HepG2 (cell line): ENCODE measurements at regions not wholly inside any gene's neighbourhood (a gene's known extent, or its start where the extent isn't known, plus 50 kb on each side); places are given as distances from the start of the nearest gene placed in this dataset.

Experiments used
- ATAC-seq: fragments of 200-7000 bp; cut with Tn5 transposase; 3 replicates; pipeline ENCODE4 v1.9.1; 2020; ENCODE audit warnings: mild to moderate bottlenecking, moderate library complexity
- BruUV-seq: library from RNA; stranded (reverse); fragments of 400-500 nt; replicated peaks from 2 replicates; lab custom pipeline; 2021; lab: Mats Ljungman, UMichigan
- CTCF ChIA-PET: fragments of 300-600 bp; formaldehyde crosslinking; extraction: SDS; loops from one replicate; lab custom pipeline; 2021; ENCODE audit warnings: low total read pairs, inconsistent platforms, low intra/inter-chr PET ratio; lab: Yijun Ruan, JAX
- POLR2A ChIA-PET: fragments of 350-600 bp; sonication (Branson Sonifier 250); formaldehyde crosslinking; loops from one replicate; lab custom pipeline; 2020; ENCODE audit warnings: antibody characterized with exemption, inconsistent platforms; lab: Yijun Ruan, JAX
- DNase-seq: peaks from one replicate; pipeline ENCODE4 v3.0.0-alpha.2; 2015; ENCODE audit warnings: low spot score
- FAIRE-seq: peaks from 3 replicates; lab custom pipeline; 2011; peaks lifted over from hg19 to GRCh38; lab: Jason Lieb, UNC
- H2AFZ ChIP-seq: one replicate; pipeline ENCODE4 v1.6.1; 2011; ENCODE audit warnings: low read length, inconsistent platforms
- H3K27ac ChIP-seq: fragments of 300-600 bp; 3 replicates; pipeline ENCODE4 v1.8.0; 2011; ENCODE audit warnings: mixed run types, mild to moderate bottlenecking, mixed read lengths, low read length, inconsistent platforms; ENCODE audit not compliant: insufficient read depth; ENCODE audit errors: extremely low read length
- H3K27me3 ChIP-seq, 2 experiments: fragments of 200-600 bp in 1 of 2; 2 replicates in 1 of 2; 3 replicates in 1 of 2; pipeline versions ENCODE4 v1.6.0 to v1.8.0; 2011; ENCODE audit warnings: low read length in 2 of 2, mild to moderate bottlenecking in 2 of 2, moderate library complexity in 2 of 2, inconsistent platforms in 1 of 2; ENCODE audit not compliant: insufficient read depth in 2 of 2, control insufficient read depth in 1 of 2
- H3K36me3 ChIP-seq, 2 experiments: fragments of 200-600 bp in 1 of 2; replicated peaks in 1 of 2; 2 replicates in 1 of 2; 3 replicates in 1 of 2; pipeline versions ENCODE4 v1.5.1 to v1.8.0; 2011; ENCODE audit warnings: low read length in 2 of 2, inconsistent platforms in 1 of 2; ENCODE audit not compliant: insufficient read depth in 2 of 2, control insufficient read depth in 1 of 2
- H3K4me1 ChIP-seq: 2 replicates; pipeline ENCODE4 v1.5.1; 2012; ENCODE audit warnings: low read length, inconsistent platforms; ENCODE audit not compliant: insufficient read depth
- H3K4me2 ChIP-seq: 2 replicates; pipeline ENCODE4 v1.6.0; 2011; ENCODE audit warnings: low read depth, low read length, inconsistent platforms
- H3K4me3 ChIP-seq, 3 experiments: fragments of 200-600 bp in 1 of 3; sonication (generic), shearing (Covaris generic) in 1 of 3; replicated peaks in 1 of 3; 2 replicates each; pipeline ENCODE4 v1.5.1; 2011 to 2016; ENCODE audit warnings: low read length in 3 of 3, inconsistent platforms in 2 of 3, low read depth in 2 of 3, mild to moderate bottlenecking in 2 of 3, control low read depth in 1 of 3, mixed read lengths in 1 of 3; ENCODE audit not compliant: insufficient read depth in 1 of 3
- H3K79me2 ChIP-seq: one replicate; pipeline ENCODE4 v1.6.1; 2011; ENCODE audit warnings: low read length, inconsistent platforms; ENCODE audit not compliant: insufficient read depth
- H3K9ac ChIP-seq: 2 replicates; pipeline ENCODE4 v1.6.0; 2011; ENCODE audit warnings: mild to moderate bottlenecking, low read depth, low read length, inconsistent platforms; ENCODE audit not compliant: insufficient read depth
- H3K9me3 ChIP-seq: 2 replicates; pipeline ENCODE4 v1.5.1; 2012; ENCODE audit warnings: mild to moderate bottlenecking, low read length
- H4K20me1 ChIP-seq: 2 replicates; pipeline ENCODE4 v1.6.0; 2011; ENCODE audit warnings: inconsistent platforms, mild to moderate bottlenecking, low read length, moderate library complexity; ENCODE audit not compliant: insufficient read depth
- CEBPG ChIP-seq: IDR thresholded peaks from 2 replicates; pipeline ENCODE4 v1.6.1; 2016
- EP300 ChIP-seq, 3 experiments: sonication (generic) in 1 of 3; formaldehyde crosslinking in 1 of 3; IDR thresholded peaks; 2 replicates each; pipeline versions ENCODE4 v1.5.1 to v1.6.1; 2011 to 2020; ENCODE audit warnings: low read depth in 2 of 3, low read length in 2 of 3, borderline replicate concordance in 1 of 3, improper control_type of control experiment in 1 of 3, mild to moderate bottlenecking in 1 of 3, missing genetic modification reagents in 1 of 3, moderate library complexity in 1 of 3
- NR2C2 ChIP-seq: sonication (generic); formaldehyde crosslinking; IDR thresholded peaks from 2 replicates; pipeline ENCODE4 v1.4.0; 2020; ENCODE audit warnings: missing genetic modification reagents, mild to moderate bottlenecking, moderate library complexity, borderline replicate concordance
- NRL ChIP-seq: sonication (generic); formaldehyde crosslinking; IDR thresholded peaks from 2 replicates; pipeline ENCODE4 v1.5.0; 2020; ENCODE audit warnings: missing genetic modification reagents, mild to moderate bottlenecking, moderate library complexity, borderline replicate concordance
- RFX3 ChIP-seq: IDR thresholded peaks from 2 replicates; pipeline ENCODE4 v1.6.1; 2016; ENCODE audit warnings: missing biosample characterization, missing genetic modification reagents
- SCMH1 ChIP-seq: sonication (generic); formaldehyde crosslinking; IDR thresholded peaks from 2 replicates; pipeline ENCODE4 v1.9.0; 2021; ENCODE audit warnings: missing genetic modification reagents, mild to moderate bottlenecking, borderline replicate concordance
- SMAD9 ChIP-seq: sonication (generic); formaldehyde crosslinking; IDR thresholded peaks from 2 replicates; pipeline ENCODE4 v1.5.1; 2020; ENCODE audit warnings: mild to moderate bottlenecking, missing genetic modification reagents
- SRSF1 ChIP-seq: fragments of 200-400 bp; formaldehyde crosslinking; optimal IDR thresholded peaks from 2 replicates; pipeline ENCODE3; 2017; ENCODE audit warnings: mild to moderate bottlenecking, low read depth, low read length, moderate library complexity
- TAF15 ChIP-seq: fragments of 200-400 bp; formaldehyde crosslinking; IDR thresholded peaks from one replicate; pipeline ENCODE4 v1.6.1; 2018; ENCODE audit warnings: mild to moderate bottlenecking, low read depth, low read length; ENCODE audit not compliant: poor library complexity, severe bottlenecking
- ZBTB8A ChIP-seq: sonication (generic); formaldehyde crosslinking; IDR thresholded peaks from 2 replicates; pipeline ENCODE4 v1.4.0; 2020; ENCODE audit warnings: mild to moderate bottlenecking, low read depth, missing genetic modification reagents, borderline replicate concordance
- ZFP90 ChIP-seq: sonication (generic); formaldehyde crosslinking; IDR thresholded peaks from 2 replicates; pipeline ENCODE4 v1.8.0; 2022; ENCODE audit warnings: missing genetic modification reagents, mild to moderate bottlenecking, inconsistent platforms, borderline replicate concordance
- ZNF589 ChIP-seq: sonication (generic); formaldehyde crosslinking; conservative IDR thresholded peaks from 2 replicates; pipeline ENCODE4 v1.8.0; 2022; ENCODE audit warnings: mild to moderate bottlenecking, moderate library complexity, missing genetic modification reagents
- ZNF616 ChIP-seq: sonication (generic); formaldehyde crosslinking; IDR thresholded peaks from 2 replicates; pipeline ENCODE4 v1.5.0; 2020; ENCODE audit warnings: low read depth, mild to moderate bottlenecking, missing genetic modification reagents
- ZNF792 ChIP-seq: IDR thresholded peaks from 2 replicates; pipeline ENCODE4 v1.6.1; 2016
- ZSCAN25 ChIP-seq: sonication (generic); formaldehyde crosslinking; IDR thresholded peaks from 2 replicates; pipeline ENCODE4 v1.8.0; 2022; ENCODE audit warnings: mild to moderate bottlenecking, missing genetic modification reagents
- WGBS: methylation state at CpG from one replicate; pipeline ENCODE4 v1.1.6; 2017; ENCODE audit warnings: low lambda C conversion rate; 5-methylcytosine and 5-hydroxymethylcytosine counted together
- in situ Hi-C: cut with HindIII; loops from 2 replicates; pipeline ENCODE4 v1.10.0; 2017; ENCODE audit warnings: low pct_unique_long_range_greater_than_20kb; ENCODE audit not compliant: extremely low pct_ligation_motif_present
- intact Hi-C: fragments of 100-400 bp; cut with micrococcal nuclease; formaldehyde crosslinking; loops from one replicate; pipeline ENCODE4 v1.10.0; 2022; ENCODE audit not compliant: unreplicated experiment
- TF ChIP-seq, protein P1 (sequence below): sonication (generic); formaldehyde crosslinking; conservative IDR thresholded peaks from 2 replicates; pipeline ENCODE4 v1.8.1; 2023; ENCODE audit warnings: missing genetic modification reagents

DNA sequence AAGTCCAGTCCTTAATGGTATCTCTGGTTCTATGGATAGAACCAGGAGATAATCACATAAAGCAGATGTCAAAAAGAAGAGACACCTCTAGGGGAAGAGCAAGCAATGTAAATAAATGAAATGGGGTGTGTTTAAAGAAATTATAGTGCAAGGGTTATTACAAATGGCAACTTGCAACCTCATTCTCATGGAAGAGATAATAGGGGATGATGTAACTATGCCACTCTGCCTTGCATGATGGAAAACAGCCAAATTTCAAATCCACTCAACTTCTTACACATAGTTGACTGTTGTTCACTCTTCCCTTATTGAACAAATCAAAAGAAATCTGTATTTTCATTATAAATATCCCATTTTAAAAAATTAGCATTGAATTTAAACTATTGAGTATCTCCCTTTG is 274.0 kb upstream of the TMPRSS15 start:
- Histone ChIP-seq H3K4me2 (no peak overlapping the region), H4K20me1 (no peaks in the 10 kb centered on the region), H3K36me3 (no peaks in the 10 kb centered on the region), H3K4me3 (no peak overlapping the region), H2AFZ (no peak overlapping the region), H3K4me1 (no peaks in the 10 kb centered on the region), H3K9ac (no peak overlapping the region), H3K9me3 (peaks cover 77% of the 10 kb centered on the region), H3K27me3 (no peaks in the 10 kb centered on the region), H3K79me2 (no peaks in the 10 kb centered on the region), H3K27ac (no peak overlapping the region)
- in situ Hi-C loops = no loop called here
- no peak for ATAC-seq
- no TSS peak for BruUV-seq
- no peak for DNase-seq
- TF ChIP-seq, protein P1, sequence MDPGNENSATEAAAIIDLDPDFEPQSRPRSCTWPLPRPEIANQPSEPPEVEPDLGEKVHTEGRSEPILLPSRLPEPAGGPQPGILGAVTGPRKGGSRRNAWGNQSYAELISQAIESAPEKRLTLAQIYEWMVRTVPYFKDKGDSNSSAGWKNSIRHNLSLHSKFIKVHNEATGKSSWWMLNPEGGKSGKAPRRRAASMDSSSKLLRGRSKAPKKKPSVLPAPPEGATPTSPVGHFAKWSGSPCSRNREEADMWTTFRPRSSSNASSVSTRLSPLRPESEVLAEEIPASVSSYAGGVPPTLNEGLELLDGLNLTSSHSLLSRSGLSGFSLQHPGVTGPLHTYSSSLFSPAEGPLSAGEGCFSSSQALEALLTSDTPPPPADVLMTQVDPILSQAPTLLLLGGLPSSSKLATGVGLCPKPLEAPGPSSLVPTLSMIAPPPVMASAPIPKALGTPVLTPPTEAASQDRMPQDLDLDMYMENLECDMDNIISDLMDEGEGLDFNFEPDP = no peak
- POLR2A ChIA-PET = no interaction called here
- intact Hi-C loops = no loop called here
- no peak for FAIRE-seq
- CTCF ChIA-PET = no interaction called here

DNA sequence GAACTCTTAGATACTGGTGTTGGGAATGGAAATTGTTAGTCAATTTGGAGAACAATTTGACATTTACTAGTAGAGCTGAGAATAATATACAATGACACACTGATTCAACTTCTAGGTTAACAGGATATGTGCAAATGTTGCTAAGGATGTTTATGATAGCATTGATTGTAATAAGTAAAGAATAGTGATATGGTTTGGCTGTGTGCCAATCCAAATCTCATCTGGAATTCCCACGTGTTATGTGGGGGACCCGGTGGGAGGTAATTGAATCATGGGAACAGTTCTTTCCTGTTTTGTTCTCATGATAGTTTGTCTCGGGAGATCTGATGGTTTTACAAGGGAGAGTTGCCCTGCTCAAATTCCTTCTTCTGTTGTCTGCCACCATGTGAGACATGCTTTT is 302.4 kb upstream of the TMPRSS15 start:
- H3K27me3 ChIP-seq = no peaks in the 10 kb centered on the region
- WGBS = 10% methylated on average over 3 of the region's 3 CpGs
- no peak overlapping the region for H3K9ac ChIP-seq
- no peak overlapping the region for H3K27ac ChIP-seq
- TF ChIP-seq NRL (CRISPR knock-in tag) (no peak), ZBTB8A (CRISPR knock-in tag) (no peak), EP300 (IDR thresholded peaks at IDR 0.05; ENCODE audit: low read depth in 2 of 2, low read length in 2 of 2) (no peak), EP300 (CRISPR knock-in tag; IDR thresholded peaks at IDR 0.05; ENCODE audit: borderline replicate concordance) (no peak), ZFP90 (CRISPR knock-in tag) (no peak), SRSF1 (no peak), RFX3 (CRISPR knock-in tag) (no peak), ZNF616 (CRISPR knock-in tag) (no peak), SMAD9 (CRISPR knock-in tag) (no peak), TAF15 (no peak), CEBPG (no peak), SCMH1 (CRISPR knock-in tag) (no peak), ZNF589 (CRISPR knock-in tag) (no peak), ZSCAN25 (CRISPR knock-in tag) (no peak), ZNF792 (CRISPR knock-in tag) (no peak), NR2C2 (CRISPR knock-in tag) (no peak)
- no peak overlapping the region for H2AFZ ChIP-seq
- ChIA-PET POLR2A (no interaction called here), CTCF (no interaction called here)
- no peak overlapping the region for H3K4me2 ChIP-seq
- H3K79me2 ChIP-seq = no peaks in the 10 kb centered on the region
- no peaks in the 10 kb centered on the region for H4K20me1 ChIP-seq
- no peak for FAIRE-seq
- in situ Hi-C loops (no loop called here), intact Hi-C loops (no loop called here)
- H3K36me3 ChIP-seq = no peaks in the 10 kb centered on the region
- no TSS peak for BruUV-seq
- no peak for DNase-seq
- no peak overlapping the region for H3K4me3 ChIP-seq
- no peak for ATAC-seq
- peaks cover 72% of the 10 kb centered on the region for H3K9me3 ChIP-seq
- H3K4me1 ChIP-seq = no peaks in the 10 kb centered on the region
